ENCODE measurements at regions not wholly inside any gene's neighbourhood (a gene's known extent, or its start where the extent isn't known, plus 50 kb on each side); places are given as distances from the start of the nearest gene placed in this dataset.

GRCh38 chr10:130439766-130440165, 303.6 kb downstream of the GLRX3 start:
- no peaks in the 10 kb centered on the region for H3K36me3 ChIP-seq (ENCODE audit: control insufficient read depth in 1 of 2, insufficient read depth in 2 of 2, low read depth in 1 of 2, low read length in 2 of 2)
- H3K4me3 ChIP-seq (ENCODE audit: insufficient read depth in 1 of 2, low read depth in 1 of 2, low read length in 2 of 2) = no peak overlapping the region
- no peak overlapping the region for H3K4ac ChIP-seq (ENCODE audit: low read depth in 1 of 2, low read length in 2 of 2)
- no peak overlapping the region for H3K18ac ChIP-seq (ENCODE audit: low read depth in 1 of 2, low read length in 2 of 2)
- H3K9me3 ChIP-seq (ENCODE audit: control insufficient read depth, low read length) = peaks cover 6% of the 10 kb centered on the region
- no peak overlapping the region for H2AK5ac ChIP-seq (ENCODE audit: low read length, severe bottlenecking)
- H3K27me3 ChIP-seq (ENCODE audit: control insufficient read depth in 1 of 2, insufficient read depth in 1 of 2, low read length in 2 of 2) = no peaks in the 10 kb centered on the region
- H3K4me1 ChIP-seq (ENCODE audit: control insufficient read depth, insufficient read depth, low read depth, low read length) = no peaks in the 10 kb centered on the region
- no peak overlapping the region for H2AFZ ChIP-seq (ENCODE audit: low read depth, low read length)
- H2BK5ac ChIP-seq (ENCODE audit: low read depth, low read length, poor library complexity, severe bottlenecking) = no peak overlapping the region
- H3K4me2 ChIP-seq (ENCODE audit: low read length, poor library complexity, severe bottlenecking) = no peak overlapping the region
- no peak overlapping the region for H2BK120ac ChIP-seq (ENCODE audit: low read depth, low read length)
- no peak overlapping the region for H2BK15ac ChIP-seq (ENCODE audit: low read depth, poor library complexity, severe bottlenecking)
- H4K8ac ChIP-seq (ENCODE audit: low read length) = no peak overlapping the region
- H3K79me1 ChIP-seq (replicated peaks; ENCODE audit: low read length, poor library complexity, severe bottlenecking) = no peaks in the 10 kb centered on the region
- H3K9ac ChIP-seq (ENCODE audit: low read length) = no peak overlapping the region
- H3K14ac ChIP-seq (ENCODE audit: low read length in 2 of 2) = no peak overlapping the region
- 92% methylated on average over 6 of the region's 6 CpGs for WGBS
- H3K23ac ChIP-seq (ENCODE audit: low read length in 2 of 2) = no peak overlapping the region
- no peak for DNase-seq
- H2BK12ac ChIP-seq (ENCODE audit: low read length in 2 of 2) = no peak overlapping the region
- no peak overlapping the region for H3K27ac ChIP-seq (ENCODE audit: low read length, poor library complexity, severe bottlenecking)
- no peak overlapping the region for H4K91ac ChIP-seq (ENCODE audit: low read length)

- peaks cover 6% of the 10 kb centered on the region for H3K9me3 ChIP-seq (ENCODE audit: control insufficient read depth, low read length)
- no peaks in the 10 kb centered on the region for H3K36me3 ChIP-seq (ENCODE audit: control insufficient read depth in 1 of 2, insufficient read depth in 2 of 2, low read depth in 1 of 2, low read length in 2 of 2)
- H3K4ac ChIP-seq (ENCODE audit: low read depth in 1 of 2, low read length in 2 of 2) = no peak overlapping the region
- H3K79me1 ChIP-seq (replicated peaks; ENCODE audit: low read length, poor library complexity, severe bottlenecking) = no peaks in the 10 kb centered on the region
- no peak overlapping the region for H4K91ac ChIP-seq (ENCODE audit: low read length)
- no peak overlapping the region for H3K27ac ChIP-seq (ENCODE audit: low read length, poor library complexity, severe bottlenecking)
- no peaks in the 10 kb centered on the region for H3K27me3 ChIP-seq (ENCODE audit: control insufficient read depth in 1 of 2, insufficient read depth in 1 of 2, low read length in 2 of 2)
- H2BK5ac ChIP-seq (ENCODE audit: low read depth, low read length, poor library complexity, severe bottlenecking) = no peak overlapping the region
- no peak overlapping the region for H2AFZ ChIP-seq (ENCODE audit: low read depth, low read length)
- no peak overlapping the region for H3K4me3 ChIP-seq (ENCODE audit: insufficient read depth in 1 of 2, low read depth in 1 of 2, low read length in 2 of 2)
- no peak overlapping the region for H3K9ac ChIP-seq (ENCODE audit: low read length)
- H2BK120ac ChIP-seq (ENCODE audit: low read depth, low read length) = no peak overlapping the region
- H3K23ac ChIP-seq (ENCODE audit: low read length in 2 of 2) = no peak overlapping the region
- no peak overlapping the region for H2BK12ac ChIP-seq (ENCODE audit: low read length in 2 of 2)
- no peak overlapping the region for H3K18ac ChIP-seq (ENCODE audit: low read depth in 1 of 2, low read length in 2 of 2)
- no peak for DNase-seq
- H3K14ac ChIP-seq (ENCODE audit: low read length in 2 of 2) = no peak overlapping the region
- 83% methylated on average over 4 of the region's 5 CpGs for WGBS
- H3K4me2 ChIP-seq (ENCODE audit: low read length, poor library complexity, severe bottlenecking) = no peak overlapping the region
- no peak overlapping the region for H4K8ac ChIP-seq (ENCODE audit: low read length)
- H2AK5ac ChIP-seq (ENCODE audit: low read length, severe bottlenecking) = no peak overlapping the region
- no peaks in the 10 kb centered on the region for H3K4me1 ChIP-seq (ENCODE audit: control insufficient read depth, insufficient read depth, low read depth, low read length)
- H2BK15ac ChIP-seq (ENCODE audit: low read depth, poor library complexity, severe bottlenecking) = no peak overlapping the region
Observed at GRCh38 chr10:130440494-130440893, 304.3 kb downstream of the GLRX3 start.

GRCh38 chr10:130440971-130441370, 304.8 kb downstream of the GLRX3 start:
- 84% methylated on average over 14 of the region's 14 CpGs for WGBS

GRCh38 chr10:130443066-130443465, 306.9 kb downstream of the GLRX3 start:
- Histone ChIP-seq H4K8ac (ENCODE audit: low read length) (no peak overlapping the region), H3K27ac (ENCODE audit: low read length, poor library complexity, severe bottlenecking) (no peak overlapping the region), H3K4me2 (ENCODE audit: low read length, poor library complexity, severe bottlenecking) (no peak overlapping the region), H3K4me1 (ENCODE audit: control insufficient read depth, insufficient read depth, low read depth, low read length) (no peaks in the 10 kb centered on the region), H3K4me3 (ENCODE audit: insufficient read depth in 1 of 2, low read depth in 1 of 2, low read length in 2 of 2) (no peak overlapping the region), H2BK120ac (ENCODE audit: low read depth, low read length) (no peak overlapping the region), H3K14ac (ENCODE audit: low read length in 2 of 2) (no peak overlapping the region), H2BK15ac (ENCODE audit: low read depth, poor library complexity, severe bottlenecking) (no peak overlapping the region), H3K27me3 (ENCODE audit: control insufficient read depth in 1 of 2, insufficient read depth in 1 of 2, low read length in 2 of 2) (no peaks in the 10 kb centered on the region), H4K91ac (ENCODE audit: low read length) (no peak overlapping the region), H3K4ac (ENCODE audit: low read depth in 1 of 2, low read length in 2 of 2) (no peak overlapping the region), H2AFZ (ENCODE audit: low read depth, low read length) (no peak overlapping the region), H3K79me1 (replicated peaks; ENCODE audit: low read length, poor library complexity, severe bottlenecking) (no peaks in the 10 kb centered on the region), H3K36me3 (ENCODE audit: control insufficient read depth in 1 of 2, insufficient read depth in 2 of 2, low read depth in 1 of 2, low read length in 2 of 2) (no peaks in the 10 kb centered on the region), H2BK12ac (ENCODE audit: low read length in 2 of 2) (no peak overlapping the region), H3K9ac (ENCODE audit: low read length) (no peak overlapping the region), H3K9me3 (ENCODE audit: control insufficient read depth, low read length) (peaks cover under 1% of the 10 kb centered on the region), H3K23ac (ENCODE audit: low read length in 2 of 2) (no peak overlapping the region), H2AK5ac (ENCODE audit: low read length, severe bottlenecking) (no peak overlapping the region), H2BK5ac (ENCODE audit: low read depth, low read length, poor library complexity, severe bottlenecking) (no peak overlapping the region), H3K18ac (ENCODE audit: low read depth in 1 of 2, low read length in 2 of 2) (no peak overlapping the region)
- no peak for DNase-seq
- 52% methylated on average over 7 of the region's 7 CpGs for WGBS

More at GRCh38 chr10:130440971-130441370, 304.8 kb downstream of the GLRX3 start:
- Histone ChIP-seq H3K27ac (ENCODE audit: low read length, poor library complexity, severe bottlenecking) (no peak overlapping the region), H3K4ac (ENCODE audit: low read depth in 1 of 2, low read length in 2 of 2) (no peak overlapping the region), H2AK5ac (ENCODE audit: low read length, severe bottlenecking) (no peak overlapping the region), H3K9ac (ENCODE audit: low read length) (no peak overlapping the region), H3K9me3 (ENCODE audit: control insufficient read depth, low read length) (peaks cover 6% of the 10 kb centered on the region), H3K23ac (ENCODE audit: low read length in 2 of 2) (no peak overlapping the region), H4K8ac (ENCODE audit: low read length) (no peak overlapping the region), H3K4me1 (ENCODE audit: control insufficient read depth, insufficient read depth, low read depth, low read length) (no peaks in the 10 kb centered on the region), H3K4me2 (ENCODE audit: low read length, poor library complexity, severe bottlenecking) (no peak overlapping the region), H2AFZ (ENCODE audit: low read depth, low read length) (no peak overlapping the region), H3K18ac (ENCODE audit: low read depth in 1 of 2, low read length in 2 of 2) (no peak overlapping the region), H3K36me3 (ENCODE audit: control insufficient read depth in 1 of 2, insufficient read depth in 2 of 2, low read depth in 1 of 2, low read length in 2 of 2) (no peaks in the 10 kb centered on the region), H4K91ac (ENCODE audit: low read length) (no peak overlapping the region), H3K27me3 (ENCODE audit: control insufficient read depth in 1 of 2, insufficient read depth in 1 of 2, low read length in 2 of 2) (no peaks in the 10 kb centered on the region), H2BK5ac (ENCODE audit: low read depth, low read length, poor library complexity, severe bottlenecking) (no peak overlapping the region), H2BK12ac (ENCODE audit: low read length in 2 of 2) (no peak overlapping the region), H3K14ac (ENCODE audit: low read length in 2 of 2) (no peak overlapping the region), H2BK15ac (ENCODE audit: low read depth, poor library complexity, severe bottlenecking) (no peak overlapping the region), H3K4me3 (ENCODE audit: insufficient read depth in 1 of 2, low read depth in 1 of 2, low read length in 2 of 2) (no peak overlapping the region), H3K79me1 (replicated peaks; ENCODE audit: low read length, poor library complexity, severe bottlenecking) (no peaks in the 10 kb centered on the region), H2BK120ac (ENCODE audit: low read depth, low read length) (no peak overlapping the region)
- DNase-seq = no peak
